ENCODE measurements at regions not wholly inside any gene's neighbourhood (a gene's known extent, or its start where the extent isn't known, plus 50 kb on each side); places are given as distances from the start of the nearest gene placed in this dataset.

GRCh38 chr13:79765331-79765730 is 284.4 kb downstream of the NDFIP2 start:
- DNase-seq, result no peak

GRCh38 chr13:79749984-79750551 is 269.1 kb downstream of the NDFIP2 start:
- no peak for DNase-seq

GRCh38 chr13:79749566-79749965 is 268.6 kb downstream of the NDFIP2 start:
- no peak for DNase-seq

GRCh38 chr13:79745081-79745480 is 264.1 kb downstream of the NDFIP2 start:
- no peak for DNase-seq

GRCh38 chr13:79742923-79743322 is 262.0 kb downstream of the NDFIP2 start:
- no peak for DNase-seq

GRCh38 chr13:79740991-79741390 is 260.0 kb downstream of the NDFIP2 start:
- DNase-seq, result no peak

GRCh38 chr13:79736356-79736755 is 255.4 kb downstream of the NDFIP2 start:
- no peak for DNase-seq

GRCh38 chr13:79735228-79735627 is 254.3 kb downstream of the NDFIP2 start:
- DNase-seq, result no peak

- DNase-seq, result no peak
Measured at GRCh38 chr13:79727086-79727485, 246.1 kb downstream of the NDFIP2 start.

- DNase-seq, result no peak
Measured at GRCh38 chr13:79725841-79726240, 244.9 kb downstream of the NDFIP2 start.

- no peak for DNase-seq
Measured at GRCh38 chr13:79724348-79725103, 243.6 kb downstream of the NDFIP2 start.

GRCh38 chr13:79723519-79724024 is 242.6 kb downstream of the NDFIP2 start:
- no peak for DNase-seq

- no peak for DNase-seq
Measured at GRCh38 chr13:79722885-79723445, 242.0 kb downstream of the NDFIP2 start.

- DNase-seq, result no peak
Measured at GRCh38 chr13:79716191-79716590, 235.2 kb downstream of the NDFIP2 start.

- no peak for DNase-seq
Measured at GRCh38 chr13:79711631-79712030, 230.7 kb downstream of the NDFIP2 start.

GRCh38 chr13:79710376-79710775 is 229.4 kb downstream of the NDFIP2 start:
- no peak for DNase-seq

- DNase-seq, result no peak
Measured at GRCh38 chr13:79709471-79709870, 228.5 kb downstream of the NDFIP2 start.

GRCh38 chr13:79703772-79704171 is 222.8 kb downstream of the NDFIP2 start:
- no peak for DNase-seq

- no peak for DNase-seq
Measured at GRCh38 chr13:79695754-79696153, 214.8 kb downstream of the NDFIP2 start.

GRCh38 chr13:79692846-79693245 is 211.9 kb downstream of the NDFIP2 start:
- no peak for DNase-seq

- no peak for DNase-seq
Measured at GRCh38 chr13:79691826-79692225, 210.9 kb downstream of the NDFIP2 start.

- DNase-seq, result no peak
Measured at GRCh38 chr13:79688741-79689140, 207.8 kb downstream of the NDFIP2 start.

GRCh38 chr13:79686441-79686840 is 205.5 kb downstream of the NDFIP2 start:
- DNase-seq, result no peak

- DNase-seq, result no peak
Measured at GRCh38 chr13:79684371-79684770, 203.4 kb downstream of the NDFIP2 start.
